K562 (cell line): ENCODE measurements at regions not wholly inside any gene's neighbourhood (a gene's known extent, or its start where the extent isn't known, plus 50 kb on each side); places are given as distances from the start of the nearest gene placed in this dataset.

Experiments used
- ATAC-seq: fragments of 200-7000 bp; cut with Tn5 transposase; 3 replicates; pipeline ENCODE4 v1.9.1; 2020; ENCODE audit warnings: moderate library complexity
- BruUV-seq: library from RNA; stranded (reverse); fragments of 400-500 nt; replicated peaks from 2 replicates; lab custom pipeline; 2021; lab: Mats Ljungman, UMichigan
- CTCF ChIA-PET: fragments of 300-600 bp; formaldehyde crosslinking; extraction: SDS; loops from one replicate; lab custom pipeline; 2021; ENCODE audit warnings: low intra/inter-chr PET ratio; lab: Yijun Ruan, JAX
- POLR2A ChIA-PET: fragments of 300-600, 350-650 bp; sonication (Branson Sonifier 250); formaldehyde crosslinking; extraction: SDS; loops from one replicate; lab custom pipeline; 2021; ENCODE audit warnings: antibody characterized with exemption, inconsistent platforms; lab: Yijun Ruan, JAX
- DNase-seq, 4 experiments: peaks; one replicate each; pipeline versions ENCODE4 v3.0.0 to v3.0.0-alpha.2; 2011 to 2018; ENCODE audit warnings: low spot score in 3 of 4, mixed read lengths in 3 of 4; ENCODE audit errors: extremely low read depth in 1 of 4
- FAIRE-seq: peaks from 2 replicates; lab custom pipeline; 2011; peaks lifted over from hg19 to GRCh38; lab: Jason Lieb, UNC
- H2AFZ ChIP-seq: 2 replicates; pipeline ENCODE4 v1.6.0; 2011; ENCODE audit warnings: low read depth, low read length, control low read depth, inconsistent platforms
- H3K27ac ChIP-seq: fragments of 200-600 bp; 3 replicates; pipeline ENCODE4 v1.8.0; 2011; ENCODE audit warnings: low read depth, mild to moderate bottlenecking, control low read depth, inconsistent platforms, low read length, moderate library complexity, mixed read lengths; ENCODE audit errors: extremely low read depth
- H3K27me3 ChIP-seq, 2 experiments: fragments of 300-600 bp in 1 of 2; 2 replicates in 1 of 2; 3 replicates in 1 of 2; pipeline versions ENCODE4 v1.6.0 to v1.8.0; 2011; ENCODE audit warnings: inconsistent platforms in 2 of 2, low read length in 2 of 2, mild to moderate bottlenecking in 1 of 2, mixed read lengths in 1 of 2, moderate library complexity in 1 of 2; ENCODE audit not compliant: control insufficient read depth in 2 of 2, insufficient read depth in 2 of 2
- H3K36me3 ChIP-seq: fragments of 300-600 bp; 3 replicates; pipeline ENCODE4 v1.8.0; 2011; ENCODE audit warnings: mild to moderate bottlenecking, low read length, inconsistent platforms; ENCODE audit not compliant: control insufficient read depth, insufficient read depth
- H3K4me1 ChIP-seq, 2 experiments: fragments of 200-600 bp in 1 of 2; replicated peaks in 1 of 2; 2 replicates in 1 of 2; 3 replicates in 1 of 2; pipeline versions ENCODE4 v1.5.1 to v1.8.0; 2011; ENCODE audit warnings: inconsistent platforms in 2 of 2, low read length in 2 of 2, mild to moderate bottlenecking in 1 of 2, mixed read lengths in 1 of 2, moderate library complexity in 1 of 2; ENCODE audit not compliant: control insufficient read depth in 2 of 2, insufficient read depth in 2 of 2
- H3K4me2 ChIP-seq: 2 replicates; pipeline ENCODE4 v1.6.1; 2011; ENCODE audit warnings: low read length, control low read depth, inconsistent platforms, mixed read lengths; ENCODE audit not compliant: insufficient read depth
- H3K4me3 ChIP-seq: fragments of 200-600 bp; sonication (generic), shearing (Covaris generic); 2 replicates; pipeline ENCODE4 v1.5.1; 2016; ENCODE audit warnings: control low read depth, inconsistent platforms
- H3K79me2 ChIP-seq: fragments of 200-600 bp; 3 replicates; pipeline ENCODE4 v1.8.0; 2011; ENCODE audit warnings: low read length, inconsistent platforms; ENCODE audit not compliant: control insufficient read depth, insufficient read depth
- H3K9ac ChIP-seq, 2 experiments: 2 replicates each; pipeline versions ENCODE4 v1.6.0 to v1.6.1; 2011; ENCODE audit warnings: low read depth in 2 of 2, low read length in 2 of 2, control low read depth in 1 of 2, inconsistent platforms in 1 of 2, mild to moderate bottlenecking in 1 of 2, mixed read lengths in 1 of 2; ENCODE audit not compliant: insufficient read depth in 1 of 2
- H3K9me1 ChIP-seq: one replicate; pipeline ENCODE4 v1.6.0; 2011; ENCODE audit warnings: inconsistent platforms, mild to moderate bottlenecking, low read length, moderate library complexity; ENCODE audit not compliant: control insufficient read depth, insufficient read depth
- H3K9me3 ChIP-seq: replicated peaks from 2 replicates; pipeline ENCODE4 v1.5.1; 2011; ENCODE audit warnings: low read depth, low read length, inconsistent platforms; ENCODE audit not compliant: control insufficient read depth, insufficient read depth
- H4K20me1 ChIP-seq: replicated peaks from 2 replicates; pipeline ENCODE4 v1.6.1; 2011; ENCODE audit warnings: low read length, inconsistent platforms, mixed read lengths; ENCODE audit not compliant: control insufficient read depth, insufficient read depth
- ATF6 ChIP-seq: sonication (generic); formaldehyde crosslinking; IDR thresholded peaks from 2 replicates; pipeline ENCODE4 v1.4.0; 2020; ENCODE audit warnings: mild to moderate bottlenecking, missing genetic modification reagents
- DACH1 ChIP-seq: fragments of 450-650 bp; IDR thresholded peaks from 2 replicates; pipeline ENCODE4 v1.6.1; 2018; ENCODE audit not compliant: partially characterized antibody
- ETV1 ChIP-seq: fragments of 450-650 bp; conservative IDR thresholded peaks from 2 replicates; pipeline ENCODE4 v1.6.1; 2016; ENCODE audit warnings: missing genetic modification characterization, control low read depth, low read depth, missing compliant biosample characterization
- HMBOX1 ChIP-seq: sonication (generic); IDR thresholded peaks from 2 replicates; pipeline ENCODE4 v1.6.1; 2016
- WGBS: fragments of 100-300 bp; shearing (Covaris generic); methylation state at CpG from one replicate; pipeline ENCODE4 v1.1.6; 2016; ENCODE audit warnings: low coverage, mixed read lengths; ENCODE audit not compliant: insufficient coverage; ENCODE audit errors: missing lambda C conversion rate; 5-methylcytosine and 5-hydroxymethylcytosine counted together
- in situ Hi-C: fragments of 300-500 bp; cut with MboI; formaldehyde crosslinking; loops from 4 replicates; pipeline ENCODE4 v1.15.0; 2018; ENCODE audit warnings: inconsistent platforms, mixed read lengths
- intact Hi-C: fragments of 100-400 bp; cut with micrococcal nuclease; formaldehyde crosslinking; loops from 2 replicates; pipeline ENCODE4 v1.14.2; 2022
- TF ChIP-seq, protein P1 (sequence below): fragments of 450-650 bp; conservative IDR thresholded peaks from 2 replicates; pipeline ENCODE4 v1.6.1; 2016; ENCODE audit warnings: missing genetic modification characterization, low read depth, mild to moderate bottlenecking, missing compliant biosample characterization, moderate library complexity

GRCh38 chr14:85112762-85113161 lies 417.2 kb upstream of the FLRT2 start:
- intact Hi-C loops (no loop called here), in situ Hi-C loops (no loop called here)
- Histone ChIP-seq H3K4me3 (no peak overlapping the region), H3K9ac (no peak overlapping the region), H3K9me3 (no peaks in the 10 kb centered on the region), H3K4me2 (no peak overlapping the region), H3K79me2 (no peaks in the 10 kb centered on the region), H2AFZ (no peak overlapping the region), H3K4me1 (no peaks in the 10 kb centered on the region), H3K27me3 (no peaks in the 10 kb centered on the region), H4K20me1 (no peaks in the 10 kb centered on the region), H3K27ac (no peak overlapping the region), H3K36me3 (no peaks in the 10 kb centered on the region), H3K9me1 (no peaks in the 10 kb centered on the region)
- ChIA-PET POLR2A (no interaction called here), CTCF (no interaction called here)
- TF ChIP-seq ATF6, result no peak
- TF ChIP-seq, protein P1, sequence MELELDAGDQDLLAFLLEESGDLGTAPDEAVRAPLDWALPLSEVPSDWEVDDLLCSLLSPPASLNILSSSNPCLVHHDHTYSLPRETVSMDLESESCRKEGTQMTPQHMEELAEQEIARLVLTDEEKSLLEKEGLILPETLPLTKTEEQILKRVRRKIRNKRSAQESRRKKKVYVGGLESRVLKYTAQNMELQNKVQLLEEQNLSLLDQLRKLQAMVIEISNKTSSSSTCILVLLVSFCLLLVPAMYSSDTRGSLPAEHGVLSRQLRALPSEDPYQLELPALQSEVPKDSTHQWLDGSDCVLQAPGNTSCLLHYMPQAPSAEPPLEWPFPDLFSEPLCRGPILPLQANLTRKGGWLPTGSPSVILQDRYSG, result no peak
- no peak for TF ChIP-seq HMBOX1
- no peak for TF ChIP-seq DACH1
- TF ChIP-seq ETV1 (tag), result no peak
- DNase-seq, result no peak
- FAIRE-seq, result no peak
- whole genome bisulfite sequencing, result 0% methylated on average over 1 of the region's 2 CpGs
- no TSS peak for BruUV-seq
- ATAC-seq, result no peak
